Keratinocyte (primary cell): ENCODE measurements at regions not wholly inside any gene's neighbourhood (a gene's known extent, or its start where the extent isn't known, plus 50 kb on each side); places are given as distances from the start of the nearest gene placed in this dataset.

Experiments used
- EZH2 ChIP-seq: IDR thresholded peaks from one replicate; pipeline ENCODE4 v1.6.1; 2012; ENCODE audit warnings: inconsistent platforms, mild to moderate bottlenecking, low read length, moderate library complexity
- TF ChIP-seq, protein P1 (sequence below), 3 experiments: IDR thresholded peaks in 1 of 3; conservative IDR thresholded peaks in 1 of 3; optimal IDR thresholded peaks in 1 of 3; 2 replicates in 2 of 3; 3 replicates in 1 of 3; pipeline versions ENCODE3 to v1.5.1; 2011; ENCODE audit warnings: low read length in 3 of 3, mild to moderate bottlenecking in 3 of 3, moderate library complexity in 2 of 3, control low read depth in 1 of 3, inconsistent platforms in 1 of 3; ENCODE audit not compliant: insufficient read depth in 2 of 3; ENCODE audit errors: extremely low read depth in 1 of 3

GRCh38 chr13:50587115-50587514, 256.4 kb downstream of the DLEU7 start:
- TF ChIP-seq, protein P1, sequence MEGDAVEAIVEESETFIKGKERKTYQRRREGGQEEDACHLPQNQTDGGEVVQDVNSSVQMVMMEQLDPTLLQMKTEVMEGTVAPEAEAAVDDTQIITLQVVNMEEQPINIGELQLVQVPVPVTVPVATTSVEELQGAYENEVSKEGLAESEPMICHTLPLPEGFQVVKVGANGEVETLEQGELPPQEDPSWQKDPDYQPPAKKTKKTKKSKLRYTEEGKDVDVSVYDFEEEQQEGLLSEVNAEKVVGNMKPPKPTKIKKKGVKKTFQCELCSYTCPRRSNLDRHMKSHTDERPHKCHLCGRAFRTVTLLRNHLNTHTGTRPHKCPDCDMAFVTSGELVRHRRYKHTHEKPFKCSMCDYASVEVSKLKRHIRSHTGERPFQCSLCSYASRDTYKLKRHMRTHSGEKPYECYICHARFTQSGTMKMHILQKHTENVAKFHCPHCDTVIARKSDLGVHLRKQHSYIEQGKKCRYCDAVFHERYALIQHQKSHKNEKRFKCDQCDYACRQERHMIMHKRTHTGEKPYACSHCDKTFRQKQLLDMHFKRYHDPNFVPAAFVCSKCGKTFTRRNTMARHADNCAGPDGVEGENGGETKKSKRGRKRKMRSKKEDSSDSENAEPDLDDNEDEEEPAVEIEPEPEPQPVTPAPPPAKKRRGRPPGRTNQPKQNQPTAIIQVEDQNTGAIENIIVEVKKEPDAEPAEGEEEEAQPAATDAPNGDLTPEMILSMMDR (optimal IDR thresholded peaks at IDR 0.05 in 1 of 3, IDR thresholded peaks at IDR 0.05 in 1 of 3, conservative IDR thresholded peaks at IDR 0.05 in 1 of 3; ENCODE audit: extremely low read depth in 1 of 3, insufficient read depth in 2 of 3, low read length in 3 of 3): no peak
- no peak for TF ChIP-seq EZH2
